Adrenal gland (tissue), 5 donors: ENCODE measurements at regions not wholly inside any gene's neighbourhood (a gene's known extent, or its start where the extent isn't known, plus 50 kb on each side); places are given as distances from the start of the nearest gene placed in this dataset.

Experiments
- POLR2A ChIP-seq, 2 donors: fragments of 450-650 bp; IDR thresholded peaks; one replicate each; pipeline ENCODE4 v1.6.1; 2017; ENCODE audit warnings: antibody characterized with exemption in 2 of 2, mild to moderate bottlenecking in 2 of 2, moderate library complexity in 1 of 2
- TF ChIP-seq, protein P1 (sequence below), 6 experiments: fragments of 450-650 bp in 4 of 6; fragments of 200-600 bp in 2 of 6; sonication (generic) in 1 of 6; IDR thresholded peaks; 1 replicate in 5 of 6; 2 replicates in 1 of 6; pipeline versions ENCODE4 v1.5.1 to v1.8.0; 2016 to 2021; ENCODE audit warnings: antibody characterized with exemption in 6 of 6, mild to moderate bottlenecking in 2 of 6, moderate library complexity in 1 of 6
- donor health status: DM: no; HTN: no; CAD: no.

DNA sequence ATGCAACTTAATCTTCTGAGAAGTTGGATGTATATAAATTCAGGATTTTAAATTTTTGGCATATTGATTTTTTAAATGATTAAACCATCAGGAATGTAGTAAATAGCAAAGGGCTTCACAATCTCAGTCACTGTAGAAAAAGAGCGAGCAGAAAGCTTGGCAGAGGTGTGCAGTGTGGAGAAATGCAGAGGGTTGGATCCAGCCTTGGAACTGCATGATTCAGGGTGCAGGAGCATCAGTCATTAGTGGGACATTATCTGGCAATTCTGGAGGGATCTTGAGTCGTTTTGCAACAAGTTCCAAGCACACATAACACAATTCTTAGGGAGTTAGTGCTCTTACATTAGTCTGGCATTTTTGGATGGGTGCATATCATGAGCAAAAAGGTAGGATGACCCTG lies 267.9 kb downstream of the PLA2G4A start:
- TF ChIP-seq, protein P1, sequence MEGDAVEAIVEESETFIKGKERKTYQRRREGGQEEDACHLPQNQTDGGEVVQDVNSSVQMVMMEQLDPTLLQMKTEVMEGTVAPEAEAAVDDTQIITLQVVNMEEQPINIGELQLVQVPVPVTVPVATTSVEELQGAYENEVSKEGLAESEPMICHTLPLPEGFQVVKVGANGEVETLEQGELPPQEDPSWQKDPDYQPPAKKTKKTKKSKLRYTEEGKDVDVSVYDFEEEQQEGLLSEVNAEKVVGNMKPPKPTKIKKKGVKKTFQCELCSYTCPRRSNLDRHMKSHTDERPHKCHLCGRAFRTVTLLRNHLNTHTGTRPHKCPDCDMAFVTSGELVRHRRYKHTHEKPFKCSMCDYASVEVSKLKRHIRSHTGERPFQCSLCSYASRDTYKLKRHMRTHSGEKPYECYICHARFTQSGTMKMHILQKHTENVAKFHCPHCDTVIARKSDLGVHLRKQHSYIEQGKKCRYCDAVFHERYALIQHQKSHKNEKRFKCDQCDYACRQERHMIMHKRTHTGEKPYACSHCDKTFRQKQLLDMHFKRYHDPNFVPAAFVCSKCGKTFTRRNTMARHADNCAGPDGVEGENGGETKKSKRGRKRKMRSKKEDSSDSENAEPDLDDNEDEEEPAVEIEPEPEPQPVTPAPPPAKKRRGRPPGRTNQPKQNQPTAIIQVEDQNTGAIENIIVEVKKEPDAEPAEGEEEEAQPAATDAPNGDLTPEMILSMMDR (IDR thresholded peaks at IDR 0.05) = no peak
- TF ChIP-seq POLR2A (IDR thresholded peaks at IDR 0.05) = no peak
